ENCODE measurements at regions not wholly inside any gene's neighbourhood (a gene's known extent, or its start where the extent isn't known, plus 50 kb on each side); places are given as distances from the start of the nearest gene placed in this dataset.

DNA sequence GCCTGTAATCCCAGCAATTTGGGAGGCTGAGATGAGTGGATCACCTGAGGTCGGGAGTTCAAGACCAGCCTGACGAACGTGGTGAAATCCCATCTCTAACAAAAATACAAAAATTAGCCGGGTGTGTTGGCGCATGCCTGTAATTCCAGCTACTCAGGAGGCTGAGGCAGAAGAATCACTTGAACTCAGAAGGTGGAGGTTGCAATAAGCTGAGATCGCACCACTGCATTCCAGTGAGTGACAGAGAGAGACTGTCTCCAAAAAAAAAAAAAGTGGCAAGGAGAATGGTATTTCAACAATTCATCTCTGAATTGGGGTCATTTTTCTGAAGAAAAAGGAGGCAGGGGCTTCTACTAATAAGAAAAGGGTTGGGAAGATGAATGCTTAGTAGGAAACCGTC, 111.5 kb upstream of the NHSL1 start:
- no peak for DNase-seq

DNA sequence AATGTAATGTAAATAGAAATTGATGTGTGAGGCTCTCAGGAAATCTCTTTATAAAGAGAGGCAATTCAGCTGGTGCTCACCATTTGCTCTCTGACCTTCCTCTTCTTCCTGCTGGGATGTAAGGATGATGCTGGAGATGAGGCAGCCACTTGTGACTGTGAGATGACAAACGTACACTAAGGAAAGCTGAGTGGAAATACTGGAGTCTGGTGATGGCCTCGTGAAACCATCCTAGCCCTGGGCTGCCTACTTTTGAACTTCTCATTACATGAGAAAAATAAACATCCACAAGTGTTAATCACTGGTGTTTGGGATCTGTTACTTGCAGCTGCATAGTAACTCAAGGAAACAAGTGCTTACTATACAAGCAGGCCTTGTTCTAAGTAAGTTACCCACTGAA, 114.9 kb upstream of the NHSL1 start:
- DNase-seq, result no peak

DNA sequence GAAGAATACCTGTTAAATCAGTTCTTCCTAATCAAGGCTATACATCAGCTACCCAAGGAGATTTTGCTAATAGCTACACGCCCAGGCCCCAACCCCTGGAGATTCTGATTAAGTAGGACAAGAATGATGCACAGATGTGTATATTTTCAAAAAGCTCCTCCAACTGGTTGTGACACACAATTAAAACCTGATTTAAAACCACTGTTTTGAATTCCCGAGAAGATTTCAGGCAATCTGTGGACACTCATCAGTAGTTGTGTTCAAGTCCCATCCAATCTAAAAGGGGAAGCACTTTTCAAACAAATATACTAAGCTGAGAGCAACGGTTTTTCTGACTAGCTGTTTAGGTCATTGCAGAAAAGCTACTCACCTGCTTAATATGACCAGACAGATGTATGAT, 118.9 kb upstream of the NHSL1 start:
- no peak for DNase-seq

GRCh38 chr6:138620630-138621029, 121.3 kb upstream of the NHSL1 start:
- no peak for DNase-seq

DNA sequence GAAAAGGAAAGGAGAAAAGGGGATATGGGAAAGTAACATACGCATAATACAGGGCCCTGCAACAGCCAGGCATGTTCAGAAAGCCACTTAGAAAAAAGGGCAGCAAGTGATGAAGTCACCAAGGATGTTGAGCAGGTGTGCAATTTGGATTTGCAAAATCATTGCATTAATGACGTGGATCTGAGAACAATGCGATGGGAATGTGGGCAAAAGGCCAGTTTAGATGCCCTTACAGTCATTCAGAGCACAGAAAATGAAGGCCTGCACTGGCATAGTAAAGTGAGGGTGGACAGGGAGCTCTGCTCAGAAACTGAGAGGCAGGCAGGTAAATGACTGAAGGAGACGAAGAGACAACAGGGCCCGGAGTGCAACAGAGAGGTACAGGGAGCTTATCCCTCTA, 123.7 kb upstream of the NHSL1 start:
- DNase-seq, result no peak

DNA sequence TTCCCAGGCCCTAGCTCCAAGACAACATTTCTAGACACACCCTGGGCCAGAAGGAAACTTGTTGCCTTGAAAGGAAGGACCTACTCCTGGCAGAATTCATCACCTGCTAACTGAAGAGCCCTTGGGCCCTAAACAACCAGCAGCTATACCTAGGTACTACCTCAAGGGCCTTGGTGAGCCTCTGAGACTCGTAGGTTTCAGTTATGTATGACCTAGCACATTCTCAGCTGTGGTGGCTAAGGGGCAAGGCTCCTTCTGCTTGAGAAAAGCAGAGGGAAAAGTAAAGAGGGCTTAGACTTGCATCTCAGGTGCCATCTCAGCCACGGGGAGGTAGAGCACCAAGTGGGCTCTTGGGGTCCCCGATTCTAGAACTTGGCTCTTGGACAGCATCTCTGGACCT, 132.3 kb upstream of the NHSL1 start:
- DNase-seq, result no peak

GRCh38 chr6:138637822-138638221, 135.7 kb upstream of the CCDC28A start:
- DNase-seq, result no peak

GRCh38 chr6:138638604-138639003, 135.0 kb upstream of the CCDC28A start:
- DNase-seq, result no peak

GRCh38 chr6:138640028-138640427, 133.5 kb upstream of the CCDC28A start:
- no peak for DNase-seq

- no peak for DNase-seq
These were observed 130.4 kb upstream of the CCDC28A start for GRCh38 chr6:138643210-138643609.

- no peak for DNase-seq
These were observed 127.5 kb upstream of the CCDC28A start for GRCh38 chr6:138645976-138646640.

DNA sequence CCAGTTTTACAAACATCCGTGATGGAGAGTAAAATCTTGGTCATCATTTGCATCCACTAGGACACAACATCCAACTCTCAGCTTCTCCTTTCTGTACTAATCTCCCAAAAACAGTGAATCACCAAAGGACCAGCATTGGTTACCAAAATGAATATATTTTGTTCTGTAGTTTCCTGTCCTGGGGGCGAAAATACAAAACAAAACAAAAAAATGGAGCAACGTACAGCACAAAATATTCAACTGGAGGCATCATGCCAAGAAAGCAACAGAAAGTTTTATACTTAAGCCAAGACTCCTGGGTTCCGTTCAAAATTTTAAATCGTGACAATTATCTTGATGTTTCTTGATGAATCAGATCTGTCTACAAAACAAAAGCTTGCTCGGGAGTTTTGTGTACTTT, 126.6 kb upstream of the CCDC28A start:
- DNase-seq, result no peak

- DNase-seq, result no peak
These were observed 125.4 kb upstream of the CCDC28A start for GRCh38 chr6:138648127-138648526.

GRCh38 chr6:138651491-138651890, 122.1 kb upstream of the CCDC28A start:
- no peak for DNase-seq

GRCh38 chr6:138652824-138653223, 120.7 kb upstream of the CCDC28A start:
- no peak for DNase-seq

DNA sequence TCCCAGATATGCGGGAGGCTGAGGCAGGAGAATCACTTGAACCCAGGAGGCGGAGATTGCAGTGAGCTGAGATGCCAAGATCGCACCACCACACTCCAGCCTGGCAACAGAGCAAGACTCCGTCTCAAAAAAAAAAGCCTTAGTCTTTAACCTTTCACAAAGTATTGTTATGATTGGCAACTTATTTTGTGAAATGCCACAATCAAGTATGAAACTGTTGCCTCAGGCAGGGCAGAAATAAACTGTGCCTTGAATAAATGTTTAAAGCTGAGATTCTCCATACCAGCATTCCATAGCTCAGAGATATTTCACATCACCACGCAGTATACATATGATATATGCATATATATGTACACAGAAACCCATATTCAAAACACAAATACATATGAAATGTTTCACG, 120.1 kb upstream of the CCDC28A start:
- no peak for DNase-seq

DNA sequence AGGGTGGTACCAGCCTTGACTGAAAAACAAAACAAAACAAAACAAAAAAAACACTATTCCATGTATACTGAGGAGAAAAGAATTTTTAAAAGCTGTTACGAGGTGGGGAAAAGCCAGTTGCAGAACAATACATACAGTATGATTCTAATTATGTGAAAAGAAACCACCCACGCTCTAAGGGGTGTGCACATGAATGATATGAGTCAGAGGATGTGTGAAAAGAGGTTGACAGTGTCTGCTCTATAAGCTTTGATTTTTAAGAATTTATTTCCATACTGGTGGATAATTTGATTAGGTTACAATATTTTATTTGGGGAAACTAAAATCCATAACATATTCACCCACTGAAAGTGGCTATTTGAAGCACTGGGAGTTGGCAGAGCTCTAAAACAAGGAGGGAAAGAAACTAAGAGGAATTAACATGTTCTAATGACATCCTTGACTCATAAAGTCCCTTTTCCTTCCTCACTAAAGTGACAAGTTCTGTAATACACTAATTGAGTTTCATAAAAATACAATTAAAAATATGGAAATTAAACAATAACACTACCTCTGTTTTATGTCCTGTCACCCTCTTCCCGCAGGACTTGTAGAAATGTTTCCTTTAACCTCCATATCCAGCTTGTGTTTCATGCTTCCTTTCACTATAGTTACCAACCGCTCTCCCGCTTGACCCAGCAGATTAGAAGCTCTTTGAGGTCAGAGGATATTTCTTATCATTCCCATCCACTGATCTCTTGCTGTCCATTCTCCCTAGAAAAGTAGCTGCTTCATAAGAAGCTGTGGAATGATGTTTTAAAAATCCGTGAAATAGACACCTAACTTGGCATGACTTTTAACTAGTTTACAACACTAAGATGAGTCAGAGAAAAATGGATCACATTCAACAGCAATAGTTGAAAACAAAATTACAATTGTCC, 118.6 kb upstream of the CCDC28A start:
- DNase-seq, result no peak

DNA sequence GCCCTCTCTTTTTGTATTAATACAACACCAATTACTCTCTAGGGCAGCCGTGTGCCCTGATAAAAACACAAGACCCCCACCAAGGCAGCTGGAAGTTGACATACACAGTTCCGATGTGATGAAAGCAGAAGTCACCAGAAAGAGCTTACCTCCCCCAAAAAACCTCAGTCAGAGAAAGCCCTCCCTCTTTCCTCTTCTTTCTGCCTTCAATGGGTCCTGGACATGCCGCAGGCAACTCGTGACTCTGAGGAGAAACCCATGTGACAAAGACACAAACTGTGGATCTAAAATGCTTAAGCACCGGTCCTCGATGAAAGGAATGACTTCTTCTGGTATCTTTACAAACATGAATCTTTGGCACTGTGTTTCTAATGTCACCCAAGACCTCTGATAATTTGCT, 117.7 kb upstream of the CCDC28A start:
- DNase-seq, result no peak

GRCh38 chr6:138656364-138657064, 117.1 kb upstream of the CCDC28A start:
- DNase-seq, result no peak

- DNase-seq, result no peak
These were observed 116.5 kb upstream of the CCDC28A start for GRCh38 chr6:138657065-138657425.

- no peak for DNase-seq
These were observed 113.6 kb upstream of the CCDC28A start for GRCh38 chr6:138659998-138660397.

- no peak for DNase-seq
These were observed 111.1 kb upstream of the CCDC28A start for GRCh38 chr6:138662471-138662870.

DNA sequence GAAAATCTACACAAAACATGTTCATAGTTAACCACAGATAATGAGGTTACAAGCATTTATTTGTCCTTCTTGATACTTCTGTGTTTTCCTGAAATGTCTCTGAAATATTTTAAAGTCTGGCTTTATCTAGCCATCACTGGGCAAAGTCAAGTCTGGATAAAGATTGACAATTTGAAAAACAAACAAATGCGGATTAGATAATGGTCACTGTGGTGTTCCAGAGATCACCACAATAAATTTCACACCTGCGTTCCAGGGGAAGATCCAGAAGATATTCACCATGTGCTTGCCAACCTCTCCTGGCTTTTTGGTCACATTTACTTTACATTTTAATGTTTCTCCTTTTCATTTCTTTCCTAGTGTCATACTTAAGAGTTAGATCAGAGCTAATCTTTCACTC, 109.7 kb upstream of the CCDC28A start:
- DNase-seq, result no peak

GRCh38 chr6:138664745-138665144, 108.8 kb upstream of the CCDC28A start:
- DNase-seq, result no peak

Data from CD4-positive, alpha-beta T cell treated with Interleukin-1 beta for 1 hour (primary cell).